H1 (cell line): ENCODE measurements at regions not wholly inside any gene's neighbourhood (a gene's known extent, or its start where the extent isn't known, plus 50 kb on each side); places are given as distances from the start of the nearest gene placed in this dataset.

Experiments
- CBX8 ChIP-seq: fragments of 300-800, 300-1000 bp; sonication (generic); IDR thresholded peaks from 2 replicates; pipeline ENCODE4 v1.7.1; 2016; ENCODE audit warnings: low read depth, low read length, borderline replicate concordance
- CHD7 ChIP-seq: fragments of 300-600 bp; sonication (generic); IDR thresholded peaks from 2 replicates; pipeline ENCODE4 v1.7.1; 2012; ENCODE audit warnings: low read length, moderate library complexity, mild to moderate bottlenecking, inconsistent platforms; ENCODE audit not compliant: insufficient replicate concordance
- RFX5 ChIP-seq: IDR thresholded peaks from 2 replicates; pipeline ENCODE4 v1.6.1; 2011; ENCODE audit warnings: low read depth, low read length, improper control_type of control experiment, borderline replicate concordance
- TAF1 ChIP-seq: IDR thresholded peaks from 2 replicates; pipeline ENCODE4 v1.6.1; 2011; ENCODE audit warnings: mild to moderate bottlenecking, low read depth, low read length
- TF ChIP-seq, protein P1 (sequence below): IDR thresholded peaks from 2 replicates; pipeline ENCODE4 v1.6.1; 2011; ENCODE audit warnings: low read depth, mild to moderate bottlenecking, low read length; ENCODE audit not compliant: insufficient read depth

DNA sequence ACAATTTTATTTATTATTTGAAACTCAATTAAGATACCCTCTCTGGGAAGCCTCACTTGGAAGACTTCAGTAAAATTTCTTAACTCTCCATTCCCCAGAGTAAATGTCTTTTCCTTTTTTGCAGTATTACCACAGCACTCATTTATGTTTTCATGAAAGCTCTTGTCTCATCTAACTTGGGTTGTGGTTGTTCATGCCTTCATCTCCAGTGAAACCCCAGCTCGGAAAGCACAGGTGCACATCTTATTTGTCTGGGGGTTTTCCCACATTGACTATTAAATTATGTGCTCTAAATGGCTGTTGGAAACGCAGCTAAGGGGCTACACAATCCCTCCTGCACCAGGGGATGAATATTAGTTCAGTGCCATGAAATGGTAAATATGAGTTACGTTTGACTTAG lies 954.2 kb upstream of the RAG2 start (continued):
- TF ChIP-seq CHD7 = no peak
- TF ChIP-seq RFX5 = no peak
- no peak for TF ChIP-seq CBX8
- TF ChIP-seq TAF1 = no peak
- TF ChIP-seq, protein P1, sequence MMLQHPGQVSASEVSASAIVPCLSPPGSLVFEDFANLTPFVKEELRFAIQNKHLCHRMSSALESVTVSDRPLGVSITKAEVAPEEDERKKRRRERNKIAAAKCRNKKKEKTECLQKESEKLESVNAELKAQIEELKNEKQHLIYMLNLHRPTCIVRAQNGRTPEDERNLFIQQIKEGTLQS = no peak
